ENCODE measurements at regions not wholly inside any gene's neighbourhood (a gene's known extent, or its start where the extent isn't known, plus 50 kb on each side); places are given as distances from the start of the nearest gene placed in this dataset.

DNA sequence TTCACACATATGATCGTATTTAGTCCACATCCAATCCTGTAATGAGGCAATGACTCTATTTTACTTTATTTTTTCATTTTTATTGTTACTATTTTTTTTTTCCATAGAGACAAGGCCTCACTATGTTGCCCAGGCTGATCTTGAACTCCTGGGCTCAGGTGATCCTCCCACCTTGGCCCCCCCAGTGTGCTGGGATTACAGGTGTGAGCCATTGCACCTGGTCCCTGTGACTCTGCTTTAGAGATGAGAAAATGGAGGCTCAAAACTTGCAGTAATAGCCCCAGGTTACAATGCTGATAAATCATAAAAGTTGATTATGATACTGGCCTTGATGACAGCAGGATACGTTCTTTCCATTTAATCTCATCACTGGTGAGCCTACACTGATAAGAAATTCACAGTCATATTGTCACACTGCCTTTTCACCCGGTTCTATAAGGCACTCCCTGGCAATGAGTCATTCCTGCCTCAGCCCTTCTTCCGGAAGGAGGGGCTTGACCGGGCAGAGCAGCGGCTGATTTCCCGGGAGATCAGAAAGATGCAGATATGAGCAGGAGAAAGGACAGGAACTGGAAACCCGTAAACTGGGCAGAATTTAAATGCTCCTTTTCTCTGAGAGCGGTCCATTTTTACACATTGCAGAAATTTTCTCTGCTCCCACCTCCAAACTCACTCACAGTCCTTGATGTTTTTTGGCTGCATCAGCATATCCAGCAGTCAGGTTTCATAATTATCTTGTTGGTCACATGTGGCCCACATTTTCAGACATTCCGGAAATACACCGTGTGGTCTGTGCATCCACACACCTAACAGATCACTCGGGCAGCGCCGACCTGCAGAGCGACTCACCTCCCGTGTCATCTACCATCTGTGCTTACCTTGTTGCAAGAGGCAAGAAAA, 616.4 kb downstream of the EFNB2 start (continued):
- TF ChIP-seq GFI1B (tag by site-specific recombination; IDR thresholded peaks at IDR 0.05), result no peak
- TF ChIP-seq BCL6B (tag by site-specific recombination; IDR thresholded peaks at IDR 0.05), result no peak
- TF ChIP-seq, protein P1, sequence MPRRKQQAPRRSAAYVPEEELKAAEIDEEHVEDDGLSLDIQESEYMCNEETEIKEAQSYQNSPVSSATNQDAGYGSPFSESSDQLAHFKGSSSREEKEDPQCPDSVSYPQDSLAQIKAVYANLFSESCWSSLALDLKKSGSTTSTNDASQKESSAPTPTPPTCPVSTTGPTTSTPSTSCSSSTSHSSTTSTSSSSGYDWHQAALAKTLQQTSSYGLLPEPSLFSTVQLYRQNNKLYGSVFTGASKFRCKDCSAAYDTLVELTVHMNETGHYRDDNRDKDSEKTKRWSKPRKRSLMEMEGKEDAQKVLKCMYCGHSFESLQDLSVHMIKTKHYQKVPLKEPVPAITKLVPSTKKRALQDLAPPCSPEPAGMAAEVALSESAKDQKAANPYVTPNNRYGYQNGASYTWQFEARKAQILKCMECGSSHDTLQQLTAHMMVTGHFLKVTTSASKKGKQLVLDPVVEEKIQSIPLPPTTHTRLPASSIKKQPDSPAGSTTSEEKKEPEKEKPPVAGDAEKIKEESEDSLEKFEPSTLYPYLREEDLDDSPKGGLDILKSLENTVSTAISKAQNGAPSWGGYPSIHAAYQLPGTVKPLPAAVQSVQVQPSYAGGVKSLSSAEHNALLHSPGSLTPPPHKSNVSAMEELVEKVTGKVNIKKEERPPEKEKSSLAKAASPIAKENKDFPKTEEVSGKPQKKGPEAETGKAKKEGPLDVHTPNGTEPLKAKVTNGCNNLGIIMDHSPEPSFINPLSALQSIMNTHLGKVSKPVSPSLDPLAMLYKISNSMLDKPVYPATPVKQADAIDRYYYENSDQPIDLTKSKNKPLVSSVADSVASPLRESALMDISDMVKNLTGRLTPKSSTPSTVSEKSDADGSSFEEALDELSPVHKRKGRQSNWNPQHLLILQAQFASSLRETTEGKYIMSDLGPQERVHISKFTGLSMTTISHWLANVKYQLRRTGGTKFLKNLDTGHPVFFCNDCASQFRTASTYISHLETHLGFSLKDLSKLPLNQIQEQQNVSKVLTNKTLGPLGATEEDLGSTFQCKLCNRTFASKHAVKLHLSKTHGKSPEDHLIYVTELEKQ (tag by site-specific recombination; IDR thresholded peaks at IDR 0.05; ENCODE audit: borderline replicate concordance), result no peak
- no peak for TF ChIP-seq ZNF677 (tag by site-specific recombination; IDR thresholded peaks at IDR 0.05)
- TF ChIP-seq ZNF274 (IDR thresholded peaks at IDR 0.05; ENCODE audit: low read length), result no peak
- no peak for TF ChIP-seq ZNF274 (tag by site-specific recombination; IDR thresholded peaks at IDR 0.05; ENCODE audit: borderline replicate concordance)
- no peak for TF ChIP-seq ZNF560 (tag by site-specific recombination; IDR thresholded peaks at IDR 0.05; ENCODE audit: borderline replicate concordance)
- no peak for TF ChIP-seq ZNF404 (tag by site-specific recombination; IDR thresholded peaks at IDR 0.05)
- 0 out of 2 replicates have a peak, but pooled peaks have one; percentile 33 for TF ChIP-seq PRDM6 (tag by site-specific recombination; IDR thresholded peaks at IDR 0.05)
- TF ChIP-seq, protein P2, sequence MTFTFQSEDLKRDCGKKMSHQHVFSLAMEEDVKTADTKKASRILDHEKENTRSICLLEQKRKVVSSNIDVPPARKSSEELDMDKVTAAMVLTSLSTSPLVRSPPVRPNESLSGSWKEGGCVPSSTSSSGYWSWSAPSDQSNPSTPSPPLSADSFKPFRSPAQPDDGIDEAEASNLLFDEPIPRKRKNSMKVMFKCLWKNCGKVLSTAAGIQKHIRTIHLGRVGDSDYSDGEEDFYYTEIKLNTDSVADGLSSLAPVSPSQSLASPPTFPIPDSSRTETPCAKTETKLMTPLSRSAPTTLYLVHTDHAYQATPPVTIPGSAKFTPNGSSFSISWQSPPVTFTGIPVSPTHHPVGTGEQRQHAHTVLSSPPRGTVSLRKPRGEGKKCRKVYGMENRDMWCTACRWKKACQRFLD (tag by site-specific recombination; IDR thresholded peaks at IDR 0.05), result no peak
- TF ChIP-seq ZNF518A (tag by site-specific recombination; conservative IDR thresholded peaks at IDR 0.05; ENCODE audit: low read depth), result peak; percentile 66; the same call in 1 of the 2 replicates
- no peak for TF ChIP-seq ZNF239 (tag by site-specific recombination; IDR thresholded peaks at IDR 0.05)
- peak; percentile 24; the same call in 1 of the 2 replicates for TF ChIP-seq SP7 (tag by site-specific recombination; IDR thresholded peaks at IDR 0.05)
- no peak for TF ChIP-seq ZNF449 (tag by site-specific recombination; IDR thresholded peaks at IDR 0.05)
- TF ChIP-seq ZIC2 (tag by site-specific recombination; IDR thresholded peaks at IDR 0.05), result no peak
- TF ChIP-seq ZNF830 (tag by site-specific recombination; IDR thresholded peaks at IDR 0.05; ENCODE audit: low read depth), result no peak
- TF ChIP-seq ZNF585B (tag by site-specific recombination; IDR thresholded peaks at IDR 0.05), result no peak
- no peak for TF ChIP-seq KLF9 (tag by site-specific recombination; IDR thresholded peaks at IDR 0.05; ENCODE audit: low read depth)
- TF ChIP-seq ZNF529 (tag by site-specific recombination; IDR thresholded peaks at IDR 0.05; ENCODE audit: insufficient replicate concordance), result no peak
- no peak for TF ChIP-seq ZNF121 (tag by site-specific recombination; IDR thresholded peaks at IDR 0.05)
- no peak for TF ChIP-seq SCRT1 (tag by site-specific recombination; IDR thresholded peaks at IDR 0.05; ENCODE audit: borderline replicate concordance)
- TF ChIP-seq KLF16 (tag by site-specific recombination; IDR thresholded peaks at IDR 0.05), result no peak
- peak; percentile 14; the same call in 1 of the 2 replicates for TF ChIP-seq SP2 (tag by site-specific recombination; IDR thresholded peaks at IDR 0.05)
- TF ChIP-seq ZNF37A (tag by site-specific recombination; IDR thresholded peaks at IDR 0.05), result no peak
- no peak for TF ChIP-seq ZNF2 (tag by site-specific recombination; IDR thresholded peaks at IDR 0.05)
